ENCODE measurements at regions not wholly inside any gene's neighbourhood (a gene's known extent, or its start where the extent isn't known, plus 50 kb on each side); places are given as distances from the start of the nearest gene placed in this dataset.

DNA sequence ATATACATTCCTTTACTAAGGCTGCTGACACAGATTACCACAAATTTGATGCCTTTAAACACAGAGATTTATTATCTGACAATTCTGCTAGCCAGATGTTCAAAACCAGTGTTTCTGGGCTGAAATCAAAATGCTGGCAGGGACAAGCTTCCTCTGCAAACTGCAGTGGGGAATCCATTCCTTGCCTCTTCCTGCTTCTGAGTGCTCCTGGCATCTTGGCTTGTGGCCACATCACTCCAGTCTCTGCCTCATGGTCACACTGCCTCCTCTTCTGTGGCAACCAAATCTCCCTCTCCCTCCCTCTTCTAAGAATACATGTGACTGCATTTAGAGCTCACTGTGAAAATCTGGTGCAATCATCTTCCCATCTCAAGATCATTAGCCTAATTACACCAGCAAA is 235.7 kb downstream of the TTC8 start:
- TF ChIP-seq CTCF (IDR thresholded peaks at IDR 0.05) (no peak), POLR2A (IDR thresholded peaks at IDR 0.05) (no peak), EP300 (IDR thresholded peaks at IDR 0.05) (no peak)

All from ovary (tissue), 3 donors.